ENCODE measurements at regions not wholly inside any gene's neighbourhood (a gene's known extent, or its start where the extent isn't known, plus 50 kb on each side); places are given as distances from the start of the nearest gene placed in this dataset.
"Not testable (repeated sequence)": the region's sequence is repeated elsewhere in the genome, so short reads cannot be mapped to it uniquely, and the experiment has no call there.

GRCh38 chr20:53649493-53649892 lies 55.9 kb upstream of the ZNF217 start:
- not testable (repeated sequence) for TF ChIP-seq POLR2A, POLR2AphosphoS5, SPI1, TAF1, POU2F2 (IDR thresholded peaks at IDR 0.05; ENCODE audit: low read depth, low read length)
